Right lobe of liver (tissue), 6 donors: ENCODE measurements at regions not wholly inside any gene's neighbourhood (a gene's known extent, or its start where the extent isn't known, plus 50 kb on each side); places are given as distances from the start of the nearest gene placed in this dataset.

ENCODE experiments used
- ATAC-seq, 4 donors: fragments of 200-7000 bp; cut with Tn5 transposase; one replicate each; pipeline ENCODE4 v1.9.1; 2020; ENCODE audit warnings: mild to moderate bottlenecking in 4 of 4, moderate library complexity in 4 of 4
- DNase-seq, 3 donors: peaks; one replicate each; pipeline ENCODE4 v3.0.0-alpha.2; 2020
- H3K27ac ChIP-seq, 3 donors: fragments of 200-600 bp; one replicate each; pipeline ENCODE4 v1.8.0; 2022
- H3K27me3 ChIP-seq, 2 donors: fragments of 200-600 bp; one replicate each; pipeline ENCODE4 v1.8.0; 2022
- H3K36me3 ChIP-seq, 4 donors: fragments of 200-600 bp; sonication (generic) in 1 of 4; one replicate each; pipeline versions ENCODE4 v1.5.1 to v1.8.0; 2017 to 2022; ENCODE audit warnings: control low read depth in 1 of 4
- H3K4me1 ChIP-seq, 4 donors: fragments of 200-600 bp; sonication (generic) in 1 of 4; one replicate each; pipeline versions ENCODE4 v1.5.1 to v1.8.0; 2017 to 2022; ENCODE audit warnings: control low read depth in 1 of 4
- H3K4me3 ChIP-seq, 3 donors: fragments of 200-600 bp; one replicate each; pipeline ENCODE4 v1.8.0; 2022
- H3K9me3 ChIP-seq, 4 donors: fragments of 200-600 bp; sonication (generic) in 1 of 4; one replicate each; pipeline versions ENCODE4 v1.5.1 to v1.8.0; 2017 to 2022; ENCODE audit warnings: control low read depth in 1 of 4
- POLR2A ChIP-seq: fragments of 450-650 bp; IDR thresholded peaks from one replicate; pipeline ENCODE4 v1.6.1; 2017; ENCODE audit warnings: antibody characterized with exemption, mild to moderate bottlenecking
- WGBS: methylation state at CpG from one replicate; pipeline ENCODE4 v1.1.6; 2018; ENCODE audit warnings: low coverage, low lambda C conversion rate; ENCODE audit not compliant: insufficient coverage; ENCODE audit errors: missing lambda C conversion rate; 5-methylcytosine and 5-hydroxymethylcytosine counted together
- intact Hi-C, 2 donors: fragments of 100-400 bp; cut with DNase I; formaldehyde crosslinking; loops; one replicate each; pipeline versions ENCODE4 v1.11.2 to v1.14.1; 2022
- TF ChIP-seq, protein P1 (sequence below), 4 donors: fragments of 200-600 bp in 3 of 4; fragments of 450-650 bp in 1 of 4; IDR thresholded peaks; one replicate each; pipeline versions ENCODE4 v1.5.1 to v1.8.0; 2016 to 2022; ENCODE audit warnings: antibody characterized with exemption in 4 of 4, mild to moderate bottlenecking in 2 of 4
- donor health status: DM: no; HTN: yes; CAD: no.
- donor health status: DM: no; HTN: no; CAD: no.
- donor health status: DM: no; HTN: no; CAD: no.
- donor health status: DM: no; HTN: yes; CAD: no.
- donor health status: DM: no; HTN: yes; CAD: no.

- DNase-seq: no peak
- Histone ChIP-seq H3K27ac (no peak overlapping the region), H3K27me3 (no peaks in the 10 kb centered on the region), H3K36me3 (no peaks in the 10 kb centered on the region), H3K4me1 (no peaks in the 10 kb centered on the region), H3K4me3 (no peak overlapping the region), H3K9me3 (no peaks in the 10 kb centered on the region)
- intact Hi-C loops: no loop called here
- no peak for TF ChIP-seq POLR2A
- TF ChIP-seq, protein P1, sequence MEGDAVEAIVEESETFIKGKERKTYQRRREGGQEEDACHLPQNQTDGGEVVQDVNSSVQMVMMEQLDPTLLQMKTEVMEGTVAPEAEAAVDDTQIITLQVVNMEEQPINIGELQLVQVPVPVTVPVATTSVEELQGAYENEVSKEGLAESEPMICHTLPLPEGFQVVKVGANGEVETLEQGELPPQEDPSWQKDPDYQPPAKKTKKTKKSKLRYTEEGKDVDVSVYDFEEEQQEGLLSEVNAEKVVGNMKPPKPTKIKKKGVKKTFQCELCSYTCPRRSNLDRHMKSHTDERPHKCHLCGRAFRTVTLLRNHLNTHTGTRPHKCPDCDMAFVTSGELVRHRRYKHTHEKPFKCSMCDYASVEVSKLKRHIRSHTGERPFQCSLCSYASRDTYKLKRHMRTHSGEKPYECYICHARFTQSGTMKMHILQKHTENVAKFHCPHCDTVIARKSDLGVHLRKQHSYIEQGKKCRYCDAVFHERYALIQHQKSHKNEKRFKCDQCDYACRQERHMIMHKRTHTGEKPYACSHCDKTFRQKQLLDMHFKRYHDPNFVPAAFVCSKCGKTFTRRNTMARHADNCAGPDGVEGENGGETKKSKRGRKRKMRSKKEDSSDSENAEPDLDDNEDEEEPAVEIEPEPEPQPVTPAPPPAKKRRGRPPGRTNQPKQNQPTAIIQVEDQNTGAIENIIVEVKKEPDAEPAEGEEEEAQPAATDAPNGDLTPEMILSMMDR (IDR thresholded peaks at IDR 0.05): no peak
- no peak for ATAC-seq
- WGBS: 62% methylated on average over 5 of the region's 5 CpGs
Measured at GRCh38 chr2:145690183-145690778, 1170.4 kb upstream of the ZEB2 start.

GRCh38 chr2:145689277-145689676 lies 1169.4 kb upstream of the ZEB2 start:
- intact Hi-C loops: no loop called here
- Histone ChIP-seq H3K4me3 (no peak overlapping the region), H3K27me3 (no peaks in the 10 kb centered on the region), H3K4me1 (no peaks in the 10 kb centered on the region), H3K36me3 (no peaks in the 10 kb centered on the region), H3K27ac (no peak overlapping the region), H3K9me3 (no peaks in the 10 kb centered on the region)
- WGBS: 94% methylated on average over 2 of the region's 2 CpGs
- DNase-seq (no peak), ATAC-seq (no peak)
- TF ChIP-seq, protein P1 (IDR thresholded peaks at IDR 0.05): no peak
- no peak for TF ChIP-seq POLR2A

GRCh38 chr2:145688156-145688555 lies 1168.2 kb upstream of the ZEB2 start:
- no peaks in the 10 kb centered on the region for H3K36me3 ChIP-seq
- no peaks in the 10 kb centered on the region for H3K9me3 ChIP-seq
- H3K27me3 ChIP-seq: no peaks in the 10 kb centered on the region
- no peaks in the 10 kb centered on the region for H3K4me1 ChIP-seq
- TF ChIP-seq, protein P1 (IDR thresholded peaks at IDR 0.05): no peak
- TF ChIP-seq POLR2A: no peak
- 42% methylated on average over 3 of the region's 3 CpGs for WGBS
- intact Hi-C loops: no loop called here
- no peak overlapping the region for H3K4me3 ChIP-seq
- no peak overlapping the region for H3K27ac ChIP-seq
- ATAC-seq (no peak), DNase-seq (no peak)

DNA sequence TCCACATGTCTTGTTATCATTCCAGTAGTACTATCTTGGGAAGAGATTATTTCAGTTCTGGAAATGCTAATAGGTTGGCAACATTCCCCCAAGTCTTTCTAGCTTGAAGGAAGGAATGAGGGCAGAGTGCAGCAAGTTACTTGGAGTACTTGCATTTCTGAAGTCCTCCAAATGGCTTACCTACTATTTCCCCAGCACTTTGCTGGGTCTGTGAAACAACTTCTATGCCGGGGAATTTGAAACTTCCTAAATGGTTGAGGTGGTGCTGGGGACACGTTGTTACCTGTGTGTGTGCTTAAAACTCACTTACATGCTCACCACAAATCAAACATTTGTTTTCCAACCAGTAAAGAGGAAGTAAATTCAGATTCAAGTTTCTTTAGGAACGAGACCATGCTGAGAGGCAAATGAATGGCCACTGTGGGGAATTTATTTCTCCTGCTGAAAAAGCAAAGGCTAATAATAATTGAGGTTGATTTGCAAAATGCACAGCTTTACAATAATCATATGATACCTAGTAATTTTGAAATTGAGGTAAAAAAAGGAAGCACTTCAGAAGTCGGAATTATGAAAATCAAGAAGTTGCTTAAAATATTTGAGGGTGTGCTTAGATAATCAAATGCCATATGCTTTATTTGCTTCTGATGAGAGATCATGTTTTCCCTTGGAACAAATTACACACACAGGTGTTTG lies 1167.7 kb upstream of the ZEB2 start:
- Histone ChIP-seq H3K36me3 (no peaks in the 10 kb centered on the region), H3K4me3 (no peak overlapping the region), H3K4me1 (no peaks in the 10 kb centered on the region), H3K27ac (no peak overlapping the region), H3K27me3 (no peaks in the 10 kb centered on the region), H3K9me3 (no peaks in the 10 kb centered on the region)
- DNase-seq (no peak), ATAC-seq (no peak)
- TF ChIP-seq, protein P1 (IDR thresholded peaks at IDR 0.05): no peak
- TF ChIP-seq POLR2A: no peak
- intact Hi-C loops: no loop called here
- WGBS: 28% methylated on average over 4 of the region's 4 CpGs
